ENCODE measurements at regions not wholly inside any gene's neighbourhood (a gene's known extent, or its start where the extent isn't known, plus 50 kb on each side); places are given as distances from the start of the nearest gene placed in this dataset.

- H3K4me1 ChIP-seq: no peaks in the 10 kb centered on the region
- no peak for TF ChIP-seq CTCF (IDR thresholded peaks at IDR 0.05; ENCODE audit: low read depth, low read length)
Measured at GRCh38 chr6:105896052-105896820, 189.9 kb upstream of the PRDM1 start.

GRCh38 chr6:105894556-105894955 lies 191.6 kb upstream of the PRDM1 start:
- TF ChIP-seq CTCF (IDR thresholded peaks at IDR 0.05; ENCODE audit: low read depth, low read length): no peak
- no peaks in the 10 kb centered on the region for H3K4me1 ChIP-seq
- no peaks in the 10 kb centered on the region for H3K9me3 ChIP-seq
- DNase-seq: no peak
- H3K4me3 ChIP-seq (ENCODE audit: low read depth, low read length): no peak overlapping the region
- H3K36me3 ChIP-seq: no peaks in the 10 kb centered on the region
- no peaks in the 10 kb centered on the region; the same call in 1 of the 2 replicates for H3K27me3 ChIP-seq

More at GRCh38 chr6:105896052-105896820, 189.9 kb upstream of the PRDM1 start:
- no peak for DNase-seq
- no peak overlapping the region for H3K4me3 ChIP-seq (ENCODE audit: low read depth, low read length)
- no peaks in the 10 kb centered on the region; the same call in 1 of the 2 replicates for H3K27me3 ChIP-seq
- H3K36me3 ChIP-seq: no peaks in the 10 kb centered on the region
- H3K9me3 ChIP-seq: no peaks in the 10 kb centered on the region

GRCh38 chr6:105893741-105894140 lies 192.4 kb upstream of the PRDM1 start:
- no peaks in the 10 kb centered on the region for H3K9me3 ChIP-seq
- H3K36me3 ChIP-seq: no peaks in the 10 kb centered on the region
- no peak for DNase-seq
- no peaks in the 10 kb centered on the region; the same call in 1 of the 2 replicates for H3K27me3 ChIP-seq
- H3K4me1 ChIP-seq: no peaks in the 10 kb centered on the region
- no peak overlapping the region for H3K4me3 ChIP-seq (ENCODE audit: low read depth, low read length)
- TF ChIP-seq CTCF (IDR thresholded peaks at IDR 0.05; ENCODE audit: low read depth, low read length): no peak

GRCh38 chr6:105892577-105893262 lies 193.4 kb upstream of the PRDM1 start:
- H3K9me3 ChIP-seq: no peaks in the 10 kb centered on the region
- no peaks in the 10 kb centered on the region for H3K36me3 ChIP-seq
- no peak overlapping the region for H3K4me3 ChIP-seq (ENCODE audit: low read depth, low read length)
- DNase-seq: no peak
- H3K27me3 ChIP-seq: no peaks in the 10 kb centered on the region; the same call in 1 of the 2 replicates
- no peaks in the 10 kb centered on the region for H3K4me1 ChIP-seq
- TF ChIP-seq CTCF (IDR thresholded peaks at IDR 0.05; ENCODE audit: low read depth, low read length): no peak

- TF ChIP-seq CTCF (IDR thresholded peaks at IDR 0.05; ENCODE audit: low read depth, low read length): no peak
Measured at GRCh38 chr6:105890521-105891244, 195.5 kb upstream of the PRDM1 start.

More at GRCh38 chr6:105890521-105891244, 195.5 kb upstream of the PRDM1 start:
- no peaks in the 10 kb centered on the region for H3K4me1 ChIP-seq
- H3K36me3 ChIP-seq: no peaks in the 10 kb centered on the region
- no peak overlapping the region for H3K4me3 ChIP-seq (ENCODE audit: low read depth, low read length)
- DNase-seq: no peak
- H3K27me3 ChIP-seq: no peaks in the 10 kb centered on the region
- H3K9me3 ChIP-seq: no peaks in the 10 kb centered on the region
